A549 (cell line): ENCODE measurements at regions not wholly inside any gene's neighbourhood (a gene's known extent, or its start where the extent isn't known, plus 50 kb on each side); places are given as distances from the start of the nearest gene placed in this dataset.

Source experiments
- CTCF ChIP-seq: fragments of >200 bp; sonication (Bioruptor Twin); formaldehyde crosslinking; IDR thresholded peaks from 3 replicates; pipeline ENCODE4 v1.5.1; 2016
- EP300 ChIP-seq, 2 experiments: fragments of >200 bp; sonication (Bioruptor Twin); formaldehyde crosslinking; IDR thresholded peaks; 2 replicates in 1 of 2; 3 replicates in 1 of 2; pipeline ENCODE4 v1.6.1; 2016 to 2017
- FOSB ChIP-seq: fragments of 250-450 bp; sonication (Bioruptor Pico); IDR thresholded peaks from 2 replicates; pipeline ENCODE4 v1.5.0; 2020; ENCODE audit warnings: mild to moderate bottlenecking, moderate library complexity
- RAD21 ChIP-seq, 2 experiments: fragments of >200 bp in 1 of 2; sonication (Bioruptor Twin) in 1 of 2; formaldehyde crosslinking in 1 of 2; IDR thresholded peaks in 1 of 2; conservative IDR thresholded peaks in 1 of 2; 2 replicates in 1 of 2; 3 replicates in 1 of 2; pipeline ENCODE4 v1.6.1; 2012 to 2018; ENCODE audit warnings: inconsistent platforms in 1 of 2

DNA sequence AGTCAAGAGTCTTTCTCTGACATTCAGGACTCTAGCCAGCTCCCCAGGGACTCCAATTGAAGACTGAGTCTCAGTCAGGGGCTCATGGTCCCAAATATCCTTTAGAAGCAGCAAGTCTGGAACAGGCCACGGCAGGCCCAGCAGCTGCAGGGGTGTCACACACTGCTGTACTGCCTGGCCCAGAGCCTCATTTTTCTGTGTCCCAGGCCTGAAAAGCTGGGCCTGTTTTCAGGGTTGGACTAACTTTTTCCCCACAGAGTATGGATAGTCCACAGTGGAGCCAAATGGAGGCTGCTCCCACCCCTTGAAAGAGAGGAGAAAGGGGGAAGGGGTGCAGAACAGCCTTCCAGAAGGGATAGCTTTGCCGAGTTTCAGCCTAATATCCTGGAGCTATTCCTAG is 146.8 kb upstream of the NALF2 start:
- TF ChIP-seq RAD21 (conservative IDR thresholded peaks at IDR 0.05 in 1 of 2, IDR thresholded peaks at IDR 0.05 in 1 of 2) (no peak), EP300 (IDR thresholded peaks at IDR 0.05) (no peak), CTCF (no peak), FOSB (no peak)
